Transverse colon (tissue), 3 donors: ENCODE measurements at regions not wholly inside any gene's neighbourhood (a gene's known extent, or its start where the extent isn't known, plus 50 kb on each side); places are given as distances from the start of the nearest gene placed in this dataset.

ENCODE experiments used
- CTCF ChIP-seq, 5 experiments: fragments of 200-600 bp in 3 of 5; fragments of 450-650 bp in 2 of 5; sonication (generic) in 3 of 5; IDR thresholded peaks; 1 replicate in 2 of 5; 2 replicates in 3 of 5; pipeline ENCODE4 v1.5.1; 2016 to 2017; ENCODE audit warnings: antibody characterized with exemption in 5 of 5, inconsistent platforms in 3 of 5, mild to moderate bottlenecking in 2 of 5, moderate library complexity in 1 of 5
- EP300 ChIP-seq: sonication (generic); formaldehyde crosslinking; IDR thresholded peaks from one replicate; pipeline ENCODE4 v1.6.1; 2017; ENCODE audit warnings: antibody characterized with exemption, low read depth
- POLR2A ChIP-seq: fragments of 450-650 bp; IDR thresholded peaks from one replicate; pipeline ENCODE4 v1.6.1; 2016; ENCODE audit warnings: antibody characterized with exemption, mild to moderate bottlenecking, moderate library complexity

- TF ChIP-seq POLR2A: no peak
- no peak for TF ChIP-seq CTCF (IDR thresholded peaks at IDR 0.05)
- no peak for TF ChIP-seq EP300
Measured at GRCh38 chr1:198449261-198449660, 91.2 kb downstream of the ATP6V1G3 start.
